Loucy (cell line): ENCODE measurements at regions not wholly inside any gene's neighbourhood (a gene's known extent, or its start where the extent isn't known, plus 50 kb on each side); places are given as distances from the start of the nearest gene placed in this dataset.

Source experiments
- H2AFZ ChIP-seq: fragments of 200-600 bp; sonication (generic); 2 replicates; pipeline ENCODE4 v1.6.0; 2016; ENCODE audit warnings: antibody characterized with exemption, mild to moderate bottlenecking, low read length, moderate library complexity
- H3F3A ChIP-seq: fragments of 200-600 bp; 2 replicates; pipeline ENCODE4 v1.6.0; 2016; ENCODE audit warnings: antibody characterized with exemption, low read depth, mild to moderate bottlenecking
- H3K27me3 ChIP-seq: fragments of 200-600 bp; sonication (generic); 2 replicates; pipeline ENCODE4 v1.6.1; 2014; ENCODE audit warnings: low read length, mild to moderate bottlenecking; ENCODE audit not compliant: insufficient read depth, poor library complexity, severe bottlenecking
- H3K36me3 ChIP-seq: fragments of 200-600 bp; sonication (generic); 2 replicates; pipeline ENCODE4 v1.6.1; 2016; ENCODE audit warnings: low read length; ENCODE audit not compliant: insufficient read depth
- H3K4me1 ChIP-seq: fragments of 200-600 bp; sonication (generic); 2 replicates; pipeline ENCODE4 v1.5.1; 2014; ENCODE audit warnings: low read length, mild to moderate bottlenecking; ENCODE audit not compliant: insufficient read depth, poor library complexity, severe bottlenecking
- H3K4me2 ChIP-seq: fragments of 200-600 bp; sonication (generic); 2 replicates; pipeline ENCODE4 v1.6.0; 2014; ENCODE audit warnings: antibody characterized with exemption, low read length, low read depth, mild to moderate bottlenecking; ENCODE audit not compliant: poor library complexity, severe bottlenecking
- H3K4me3 ChIP-seq: fragments of 200-600 bp; sonication (generic); 2 replicates; pipeline ENCODE4 v1.5.1; 2014; ENCODE audit warnings: low read length, mild to moderate bottlenecking, mixed read lengths; ENCODE audit not compliant: poor library complexity, severe bottlenecking
- H3K79me2 ChIP-seq: fragments of 200-600 bp; sonication (generic); 2 replicates; pipeline ENCODE4 v1.6.1; 2014; ENCODE audit warnings: low read length; ENCODE audit not compliant: insufficient read depth
- H3K9ac ChIP-seq: fragments of 200-600 bp; sonication (generic); 2 replicates; pipeline ENCODE4 v1.6.0; 2014; ENCODE audit warnings: mild to moderate bottlenecking, low read depth, low read length, moderate library complexity; ENCODE audit not compliant: poor library complexity, severe bottlenecking
- H3K9me2 ChIP-seq: fragments of 200-600 bp; sonication (generic); replicated peaks from 2 replicates; pipeline ENCODE4 v1.6.1; 2016; ENCODE audit warnings: low read depth, low read length, mixed read lengths
- H3K9me3 ChIP-seq: fragments of 200-600 bp; sonication (generic); 2 replicates; pipeline ENCODE4 v1.6.1; 2014; ENCODE audit warnings: mild to moderate bottlenecking, antibody characterized with exemption, low read length, low read depth; ENCODE audit not compliant: insufficient read depth
- H4K20me1 ChIP-seq: fragments of 200-600 bp; sonication (generic); 2 replicates; pipeline ENCODE4 v1.6.0; 2014; ENCODE audit warnings: antibody characterized with exemption, low read length, mild to moderate bottlenecking; ENCODE audit not compliant: insufficient read depth, poor library complexity, severe bottlenecking
- EZH2phosphoT487 ChIP-seq: fragments of 200-600 bp; IDR thresholded peaks from 2 replicates; pipeline ENCODE4 v1.6.1; 2018; ENCODE audit warnings: antibody characterized with exemption, mild to moderate bottlenecking, moderate library complexity, borderline replicate concordance
- TF ChIP-seq, protein P1 (sequence below): fragments of 200-600 bp; sonication (generic); conservative IDR thresholded peaks from 2 replicates; pipeline ENCODE4 v1.5.1; 2014; ENCODE audit warnings: mild to moderate bottlenecking, antibody characterized with exemption, low read length

DNA sequence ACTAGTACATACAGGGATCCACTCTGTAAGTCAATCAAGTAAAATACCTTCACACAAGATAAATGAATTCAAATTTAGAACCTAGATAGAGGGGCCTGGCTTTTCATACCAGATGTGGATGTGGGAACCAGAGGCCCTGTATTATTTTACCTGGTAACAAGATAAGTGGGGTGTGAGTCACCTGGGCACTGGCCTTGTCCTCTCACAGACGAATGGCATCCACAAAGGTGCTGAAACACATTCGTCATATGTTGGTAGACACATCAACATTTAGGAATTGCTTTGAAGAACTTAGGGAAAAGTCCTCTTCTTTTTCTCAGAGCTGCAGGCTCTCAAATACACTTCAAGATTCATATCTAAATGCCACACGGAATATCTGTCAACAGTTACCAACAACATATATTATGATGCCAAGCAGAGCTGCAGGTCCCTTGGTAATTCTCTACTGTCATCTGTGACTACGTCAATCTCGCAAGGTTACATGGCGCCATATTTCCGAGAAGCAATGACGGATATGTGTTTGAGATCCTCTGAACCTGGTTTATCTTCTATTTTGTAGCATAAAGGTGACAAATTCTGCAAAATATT is 618.6 kb downstream of the EPM2A start:
- no peak overlapping the region for H3K4me2 ChIP-seq
- no peaks in the 10 kb centered on the region for H4K20me1 ChIP-seq
- TF ChIP-seq, protein P1, sequence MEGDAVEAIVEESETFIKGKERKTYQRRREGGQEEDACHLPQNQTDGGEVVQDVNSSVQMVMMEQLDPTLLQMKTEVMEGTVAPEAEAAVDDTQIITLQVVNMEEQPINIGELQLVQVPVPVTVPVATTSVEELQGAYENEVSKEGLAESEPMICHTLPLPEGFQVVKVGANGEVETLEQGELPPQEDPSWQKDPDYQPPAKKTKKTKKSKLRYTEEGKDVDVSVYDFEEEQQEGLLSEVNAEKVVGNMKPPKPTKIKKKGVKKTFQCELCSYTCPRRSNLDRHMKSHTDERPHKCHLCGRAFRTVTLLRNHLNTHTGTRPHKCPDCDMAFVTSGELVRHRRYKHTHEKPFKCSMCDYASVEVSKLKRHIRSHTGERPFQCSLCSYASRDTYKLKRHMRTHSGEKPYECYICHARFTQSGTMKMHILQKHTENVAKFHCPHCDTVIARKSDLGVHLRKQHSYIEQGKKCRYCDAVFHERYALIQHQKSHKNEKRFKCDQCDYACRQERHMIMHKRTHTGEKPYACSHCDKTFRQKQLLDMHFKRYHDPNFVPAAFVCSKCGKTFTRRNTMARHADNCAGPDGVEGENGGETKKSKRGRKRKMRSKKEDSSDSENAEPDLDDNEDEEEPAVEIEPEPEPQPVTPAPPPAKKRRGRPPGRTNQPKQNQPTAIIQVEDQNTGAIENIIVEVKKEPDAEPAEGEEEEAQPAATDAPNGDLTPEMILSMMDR, result no peak
- TF ChIP-seq EZH2phosphoT487, result no peak
- no peaks in the 10 kb centered on the region for H3F3A ChIP-seq
- H3K27me3 ChIP-seq, result no peaks in the 10 kb centered on the region
- no peaks in the 10 kb centered on the region for H3K9me2 ChIP-seq
- no peak overlapping the region for H3K9ac ChIP-seq
- H3K4me3 ChIP-seq, result no peak overlapping the region
- H3K9me3 ChIP-seq, result no peaks in the 10 kb centered on the region
- no peaks in the 10 kb centered on the region for H3K4me1 ChIP-seq
- no peaks in the 10 kb centered on the region for H3K36me3 ChIP-seq
- H3K79me2 ChIP-seq, result no peaks in the 10 kb centered on the region
- no peak overlapping the region for H2AFZ ChIP-seq

DNA sequence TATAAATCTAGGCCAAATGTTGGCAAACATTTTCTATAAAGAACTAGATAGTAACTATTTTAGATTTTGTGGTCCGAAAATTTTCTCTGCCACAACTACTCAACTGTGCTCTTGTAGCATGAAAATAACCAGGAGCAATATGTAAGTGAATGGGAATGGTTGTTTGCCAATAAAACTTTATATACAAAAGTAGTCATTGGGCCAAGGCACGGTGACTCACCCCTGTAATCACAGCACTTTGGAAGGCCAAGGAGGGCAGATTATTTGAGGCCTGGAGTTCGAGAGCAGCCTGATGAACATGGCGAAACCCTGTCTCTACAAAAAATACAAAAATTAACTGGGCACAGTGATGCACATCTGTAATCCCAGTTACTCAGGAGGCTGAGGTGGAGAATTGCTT is 617.1 kb downstream of the EPM2A start:
- no peaks in the 10 kb centered on the region for H3K36me3 ChIP-seq
- H3K4me3 ChIP-seq, result no peak overlapping the region
- no peak overlapping the region for H2AFZ ChIP-seq
- H3K4me1 ChIP-seq, result no peaks in the 10 kb centered on the region
- H3K4me2 ChIP-seq, result no peak overlapping the region
- no peaks in the 10 kb centered on the region for H3K9me2 ChIP-seq
- H4K20me1 ChIP-seq, result no peaks in the 10 kb centered on the region
- H3K79me2 ChIP-seq, result no peaks in the 10 kb centered on the region
- TF ChIP-seq, protein P1, result no peak
- TF ChIP-seq EZH2phosphoT487, result no peak
- H3F3A ChIP-seq, result no peaks in the 10 kb centered on the region
- H3K9ac ChIP-seq, result no peak overlapping the region
- no peaks in the 10 kb centered on the region for H3K9me3 ChIP-seq
- H3K27me3 ChIP-seq, result no peaks in the 10 kb centered on the region

DNA sequence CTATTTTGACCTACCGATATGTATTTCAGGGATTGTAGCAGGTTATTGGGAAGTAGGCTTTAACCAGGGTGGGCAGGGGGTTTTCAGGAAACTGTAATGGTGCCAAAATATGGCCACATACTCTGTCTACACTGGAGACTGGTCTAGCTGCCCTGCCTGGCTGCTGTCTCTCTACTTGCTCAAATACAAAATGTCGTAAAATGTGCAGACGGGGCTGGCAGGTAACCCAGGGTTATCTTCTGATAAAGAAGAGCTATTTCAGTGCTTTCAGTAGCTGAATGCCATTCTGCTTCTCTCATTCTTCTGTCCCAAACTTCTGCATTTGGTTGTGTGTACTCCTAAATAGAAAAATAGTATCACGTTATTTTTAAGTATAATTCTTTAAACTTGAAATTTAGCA is 616.2 kb downstream of the EPM2A start:
- no peaks in the 10 kb centered on the region for H3K27me3 ChIP-seq
- no peaks in the 10 kb centered on the region for H4K20me1 ChIP-seq
- no peak for TF ChIP-seq EZH2phosphoT487
- TF ChIP-seq, protein P1, result no peak
- H3K79me2 ChIP-seq, result no peaks in the 10 kb centered on the region
- H3K9me3 ChIP-seq, result no peaks in the 10 kb centered on the region
- no peaks in the 10 kb centered on the region for H3K4me1 ChIP-seq
- no peak overlapping the region for H3K4me2 ChIP-seq
- no peaks in the 10 kb centered on the region for H3K36me3 ChIP-seq
- H3F3A ChIP-seq, result no peaks in the 10 kb centered on the region
- no peaks in the 10 kb centered on the region for H3K9me2 ChIP-seq
- no peak overlapping the region for H3K4me3 ChIP-seq
- H3K9ac ChIP-seq, result no peak overlapping the region
- no peak overlapping the region for H2AFZ ChIP-seq
